Osteocyte (in vitro differentiated cells): ENCODE measurements at regions not wholly inside any gene's neighbourhood (a gene's known extent, or its start where the extent isn't known, plus 50 kb on each side); places are given as distances from the start of the nearest gene placed in this dataset.

Experiments used
- DNase-seq: peaks from one replicate; pipeline ENCODE4 v3.0.0; 2021; ENCODE audit warnings: mixed read lengths; ENCODE audit not compliant: unreplicated experiment; ENCODE audit errors: extremely low spot score
- H3K27ac Mint-ChIP-seq: one replicate; pipeline ENCODE4 v1.8.0; 2021; ENCODE audit warnings: mild to moderate bottlenecking, mixed read lengths; ENCODE audit not compliant: unreplicated experiment
- H3K27me3 Mint-ChIP-seq: one replicate; pipeline ENCODE4 v1.8.0; 2021; ENCODE audit warnings: mixed read lengths; ENCODE audit not compliant: unreplicated experiment
- H3K36me3 Mint-ChIP-seq: one replicate; pipeline ENCODE4 v1.8.0; 2021; ENCODE audit warnings: mixed read lengths; ENCODE audit not compliant: unreplicated experiment
- H3K4me1 Mint-ChIP-seq: one replicate; pipeline ENCODE4 v1.8.0; 2021; ENCODE audit warnings: mixed read lengths; ENCODE audit not compliant: unreplicated experiment
- H3K4me3 Mint-ChIP-seq: one replicate; pipeline ENCODE4 v1.8.0; 2021; ENCODE audit warnings: mild to moderate bottlenecking, moderate library complexity, mixed read lengths; ENCODE audit not compliant: unreplicated experiment
- H3K9me3 Mint-ChIP-seq: one replicate; pipeline ENCODE4 v1.8.0; 2021; ENCODE audit warnings: mixed read lengths; ENCODE audit not compliant: unreplicated experiment
- CTCF ChIP-seq: fragments of 200-600 bp; sonication (generic); IDR thresholded peaks from 2 replicates; pipeline ENCODE4 v1.5.0; 2021; ENCODE audit warnings: antibody characterized with exemption, mild to moderate bottlenecking, moderate library complexity

DNA sequence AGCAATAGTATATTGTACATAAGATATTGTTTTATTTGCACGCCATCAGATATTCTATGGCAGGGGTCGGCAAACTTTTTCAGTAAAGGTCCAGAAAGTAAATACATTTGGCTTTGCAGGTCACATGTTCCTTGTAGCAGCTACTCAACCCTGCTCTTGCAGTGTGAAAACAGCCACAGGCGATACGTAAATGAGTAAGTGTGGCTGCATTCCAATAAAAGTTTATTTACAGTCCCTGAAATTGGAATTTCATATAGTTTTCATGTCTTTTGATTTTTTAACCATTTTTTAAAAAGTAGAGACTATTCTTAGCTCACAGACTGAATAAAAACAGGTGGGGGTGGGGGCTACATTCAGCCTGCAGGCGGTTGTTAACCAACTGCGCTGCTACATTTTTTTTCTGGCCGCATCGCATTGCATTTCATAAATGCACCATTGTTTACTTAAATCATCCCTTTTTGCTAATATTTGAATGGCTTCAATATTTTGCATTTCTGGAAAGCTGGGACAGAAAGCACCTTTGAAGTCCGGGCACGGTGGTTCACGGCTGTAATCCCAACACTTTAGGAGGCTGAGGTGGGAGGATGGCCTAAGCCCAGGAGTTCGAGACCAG is 50.5 kb upstream of the HAPSTR1 start:
- no peak for DNase-seq
- no peak overlapping the region for H3K4me3 Mint-ChIP-seq
- no peaks in the 10 kb centered on the region for H3K36me3 Mint-ChIP-seq
- H3K9me3 Mint-ChIP-seq, result no peaks in the 10 kb centered on the region
- peaks cover 28% of the 10 kb centered on the region for H3K4me1 Mint-ChIP-seq
- H3K27ac Mint-ChIP-seq, result peak overlapping the region; percentile 18
- no peak for TF ChIP-seq CTCF
- H3K27me3 Mint-ChIP-seq, result no peaks in the 10 kb centered on the region
